ENCODE measurements at regions not wholly inside any gene's neighbourhood (a gene's known extent, or its start where the extent isn't known, plus 50 kb on each side); places are given as distances from the start of the nearest gene placed in this dataset.

- DNase-seq (ENCODE audit: low spot score in 2 of 2) (no peak), FAIRE-seq (no peak)
These were observed 563.4 kb upstream of the PLXNA2 start for GRCh38 chr1:208807446-208808127.

GRCh38 chr1:208808301-208808700 lies 564.1 kb upstream of the PLXNA2 start:
- DNase-seq (ENCODE audit: low spot score in 2 of 2) (no peak), FAIRE-seq (no peak)

GRCh38 chr1:208809876-208810275 lies 565.7 kb upstream of the PLXNA2 start:
- no peak for FAIRE-seq
- DNase-seq (ENCODE audit: low spot score in 2 of 2) = no peak

- no peak for DNase-seq (ENCODE audit: low spot score in 2 of 2)
- no peak for FAIRE-seq
These were observed 574.7 kb upstream of the PLXNA2 start for GRCh38 chr1:208818770-208819445.

- FAIRE-seq (no peak), DNase-seq (ENCODE audit: low spot score in 2 of 2) (no peak)
These were observed 576.5 kb upstream of the PLXNA2 start for GRCh38 chr1:208820580-208821212.

- no peak for FAIRE-seq
- no peak for DNase-seq (ENCODE audit: low spot score in 2 of 2)
These were observed 577.8 kb upstream of the PLXNA2 start for GRCh38 chr1:208821939-208822338.

GRCh38 chr1:208825300-208825699 lies 581.1 kb upstream of the PLXNA2 start:
- no peak for DNase-seq (ENCODE audit: low spot score in 2 of 2)
- no peak for FAIRE-seq

GRCh38 chr1:208829595-208829994 lies 585.4 kb upstream of the PLXNA2 start:
- no peak for DNase-seq (ENCODE audit: low spot score in 2 of 2)
- no peak for FAIRE-seq

GRCh38 chr1:208834381-208835096 lies 590.4 kb upstream of the PLXNA2 start:
- DNase-seq (ENCODE audit: low spot score in 2 of 2) (no peak), FAIRE-seq (no peak)

GRCh38 chr1:208835097-208835463 lies 590.9 kb upstream of the PLXNA2 start:
- FAIRE-seq (no peak), DNase-seq (ENCODE audit: low spot score in 2 of 2) (no peak)

GRCh38 chr1:208835781-208836180 lies 591.6 kb upstream of the PLXNA2 start:
- no peak for DNase-seq (ENCODE audit: low spot score in 2 of 2)
- FAIRE-seq = no peak

GRCh38 chr1:208837242-208837641 lies 593.1 kb upstream of the PLXNA2 start:
- FAIRE-seq = no peak
- no peak for DNase-seq (ENCODE audit: low spot score in 2 of 2)

- no peak for FAIRE-seq
These were observed 597.3 kb upstream of the PLXNA2 start for GRCh38 chr1:208841436-208841835.

GRCh38 chr1:208842451-208842850 lies 598.3 kb upstream of the PLXNA2 start:
- DNase-seq (ENCODE audit: low spot score in 2 of 2) (no peak), FAIRE-seq (no peak)

More at GRCh38 chr1:208841436-208841835, 597.3 kb upstream of the PLXNA2 start:
- no peak for DNase-seq (ENCODE audit: low spot score in 2 of 2)

GRCh38 chr1:208844158-208844557 lies 600.0 kb upstream of the PLXNA2 start:
- no peak for DNase-seq (ENCODE audit: low spot score in 2 of 2)
- FAIRE-seq = no peak

- no peak for DNase-seq (ENCODE audit: low spot score in 2 of 2)
These were observed 604.7 kb upstream of the PLXNA2 start for GRCh38 chr1:208848854-208849253.

GRCh38 chr1:208850442-208850841 lies 606.3 kb upstream of the PLXNA2 start:
- DNase-seq (ENCODE audit: low spot score in 2 of 2) = no peak
- no peak for FAIRE-seq

More at GRCh38 chr1:208848854-208849253, 604.7 kb upstream of the PLXNA2 start:
- no peak for FAIRE-seq

- FAIRE-seq = no peak
- DNase-seq (ENCODE audit: low spot score in 2 of 2) = no peak
These were observed 607.2 kb upstream of the PLXNA2 start for GRCh38 chr1:208851366-208851765.

GRCh38 chr1:208852911-208853310 lies 608.7 kb upstream of the PLXNA2 start:
- FAIRE-seq = no peak

GRCh38 chr1:208855403-208855802 lies 611.2 kb upstream of the PLXNA2 start:
- no peak for FAIRE-seq
- no peak for DNase-seq (ENCODE audit: low spot score in 2 of 2)

More at GRCh38 chr1:208852911-208853310, 608.7 kb upstream of the PLXNA2 start:
- no peak for DNase-seq (ENCODE audit: low spot score in 2 of 2)

- DNase-seq (ENCODE audit: low spot score in 2 of 2) = no peak
- FAIRE-seq = no peak
These were observed 613.3 kb upstream of the PLXNA2 start for GRCh38 chr1:208857465-208857864.
